ENCODE measurements at regions not wholly inside any gene's neighbourhood (a gene's known extent, or its start where the extent isn't known, plus 50 kb on each side); places are given as distances from the start of the nearest gene placed in this dataset.
"Not testable (repeated sequence)": the region's sequence is repeated elsewhere in the genome, so short reads cannot be mapped to it uniquely, and the experiment has no call there.

- DNase-seq: no peak
These were observed 605.5 kb downstream of the RBFOX1 start for GRCh38 chr16:7938175-7938574.

- DNase-seq: no peak
These were observed 588.7 kb downstream of the RBFOX1 start for GRCh38 chr16:7921345-7921744.

- DNase-seq: no peak
These were observed 587.1 kb downstream of the RBFOX1 start for GRCh38 chr16:7919782-7920181.

GRCh38 chr16:7914748-7915147, 582.1 kb downstream of the RBFOX1 start:
- no peak for DNase-seq

- no peak for DNase-seq
These were observed 579.5 kb downstream of the RBFOX1 start for GRCh38 chr16:7912132-7912531.

- DNase-seq: no peak
These were observed 577.5 kb downstream of the RBFOX1 start for GRCh38 chr16:7910116-7910515.

- no peak for DNase-seq
These were observed 555.8 kb downstream of the RBFOX1 start for GRCh38 chr16:7888411-7888810.

GRCh38 chr16:7887316-7887715, 554.7 kb downstream of the RBFOX1 start:
- DNase-seq: no peak

- DNase-seq: no peak
These were observed 539.3 kb downstream of the RBFOX1 start for GRCh38 chr16:7871979-7872378.

- DNase-seq: no peak
These were observed 538.7 kb downstream of the RBFOX1 start for GRCh38 chr16:7871371-7871770.

GRCh38 chr16:7867831-7868230, 535.2 kb downstream of the RBFOX1 start:
- DNase-seq: no peak

GRCh38 chr16:7866144-7866543, 533.5 kb downstream of the RBFOX1 start:
- no peak for DNase-seq

- not testable (repeated sequence) for DNase-seq
These were observed 532.7 kb downstream of the RBFOX1 start for GRCh38 chr16:7865393-7865792.

- DNase-seq: no peak
These were observed 529.4 kb downstream of the RBFOX1 start for GRCh38 chr16:7861891-7862582.

- DNase-seq: no peak
These were observed 520.6 kb downstream of the RBFOX1 start for GRCh38 chr16:7853197-7853596.

GRCh38 chr16:7849841-7850240, 517.2 kb downstream of the RBFOX1 start:
- DNase-seq: no peak

GRCh38 chr16:7843261-7843660, 510.6 kb downstream of the RBFOX1 start:
- DNase-seq: no peak

GRCh38 chr16:7839568-7839967, 506.9 kb downstream of the RBFOX1 start:
- DNase-seq: no peak

GRCh38 chr16:7834771-7835431, 502.3 kb downstream of the RBFOX1 start:
- DNase-seq: no peak

- DNase-seq: no peak
These were observed 488.2 kb downstream of the RBFOX1 start for GRCh38 chr16:7820816-7821215.

- DNase-seq: no peak
These were observed 473.2 kb downstream of the RBFOX1 start for GRCh38 chr16:7805686-7806396.

- no peak for DNase-seq
These were observed 472.1 kb downstream of the RBFOX1 start for GRCh38 chr16:7804635-7805195.

- no peak for DNase-seq
These were observed 459.7 kb downstream of the RBFOX1 start for GRCh38 chr16:7792346-7792745.
